ENCODE measurements at regions not wholly inside any gene's neighbourhood (a gene's known extent, or its start where the extent isn't known, plus 50 kb on each side); places are given as distances from the start of the nearest gene placed in this dataset.

- Histone ChIP-seq H3K36me3 (ENCODE audit: insufficient read depth, low read length) (no peaks in the 10 kb centered on the region), H3K9ac (ENCODE audit: insufficient read length) (no peak overlapping the region), H3K4me3 (no peak overlapping the region), H3K27ac (no peak overlapping the region), H3K9me3 (ENCODE audit: low read depth, low read length) (no peaks in the 10 kb centered on the region)
- TF ChIP-seq EZH2 (IDR thresholded peaks at IDR 0.05) = no peak
- no peak for TF ChIP-seq POLR2AphosphoS5 (IDR thresholded peaks at IDR 0.05; ENCODE audit: borderline replicate concordance, low read depth, low read length)
- no peak for TF ChIP-seq FOXP2 (optimal IDR thresholded peaks at IDR 0.05; ENCODE audit: control extremely low read depth, extremely low read length, insufficient read depth)
- no peak for DNase-seq (ENCODE audit: low read depth, low spot score)
Observed at GRCh38 chr18:10315522-10315921, 138.9 kb upstream of the APCDD1 start.

GRCh38 chr18:10316778-10317177 is 137.7 kb upstream of the APCDD1 start:
- no peak overlapping the region for H3K4me3 ChIP-seq
- H3K27ac ChIP-seq = no peak overlapping the region
- no peak for TF ChIP-seq EZH2 (IDR thresholded peaks at IDR 0.05)
- H3K36me3 ChIP-seq (ENCODE audit: insufficient read depth, low read length) = no peaks in the 10 kb centered on the region
- H3K9ac ChIP-seq (ENCODE audit: insufficient read length) = no peak overlapping the region
- no peaks in the 10 kb centered on the region for H3K9me3 ChIP-seq (ENCODE audit: low read depth, low read length)
- DNase-seq (ENCODE audit: low read depth, low spot score) = no peak

GRCh38 chr18:10317864-10318690 is 136.4 kb upstream of the APCDD1 start:
- TF ChIP-seq FOXP2 (optimal IDR thresholded peaks at IDR 0.05; ENCODE audit: control extremely low read depth, extremely low read length, insufficient read depth) = no peak
- no peak for TF ChIP-seq POLR2AphosphoS5 (IDR thresholded peaks at IDR 0.05; ENCODE audit: borderline replicate concordance, low read depth, low read length)
- TF ChIP-seq EZH2 (IDR thresholded peaks at IDR 0.05) = no peak
- Histone ChIP-seq H3K9me3 (ENCODE audit: low read depth, low read length) (no peaks in the 10 kb centered on the region), H3K36me3 (ENCODE audit: insufficient read depth, low read length) (no peaks in the 10 kb centered on the region), H3K27ac (no peak overlapping the region), H3K9ac (ENCODE audit: insufficient read length) (no peak overlapping the region), H3K4me3 (no peak overlapping the region)
- DNase-seq (ENCODE audit: low read depth, low spot score) = no peak

- no peak for DNase-seq (ENCODE audit: low read depth, low spot score)
- Histone ChIP-seq H3K4me3 (no peak overlapping the region), H3K36me3 (ENCODE audit: insufficient read depth, low read length) (no peaks in the 10 kb centered on the region), H3K9me3 (ENCODE audit: low read depth, low read length) (no peaks in the 10 kb centered on the region), H3K27ac (no peak overlapping the region), H3K9ac (ENCODE audit: insufficient read length) (no peak overlapping the region)
- no peak for TF ChIP-seq POLR2AphosphoS5 (IDR thresholded peaks at IDR 0.05; ENCODE audit: borderline replicate concordance, low read depth, low read length)
- TF ChIP-seq FOXP2 (optimal IDR thresholded peaks at IDR 0.05; ENCODE audit: control extremely low read depth, extremely low read length, insufficient read depth) = no peak
- TF ChIP-seq EZH2 (IDR thresholded peaks at IDR 0.05) = no peak
Observed at GRCh38 chr18:10318691-10318970, 135.8 kb upstream of the APCDD1 start.

- H3K9ac ChIP-seq (ENCODE audit: insufficient read length) = no peak overlapping the region
- no peaks in the 10 kb centered on the region for H3K9me3 ChIP-seq (ENCODE audit: low read depth, low read length)
- no peak for DNase-seq (ENCODE audit: low read depth, low spot score)
- no peak for TF ChIP-seq EZH2 (IDR thresholded peaks at IDR 0.05)
- no peak for TF ChIP-seq POLR2AphosphoS5 (IDR thresholded peaks at IDR 0.05; ENCODE audit: borderline replicate concordance, low read depth, low read length)
- no peak for TF ChIP-seq FOXP2 (optimal IDR thresholded peaks at IDR 0.05; ENCODE audit: control extremely low read depth, extremely low read length, insufficient read depth)
- H3K27ac ChIP-seq = no peak overlapping the region
- no peak overlapping the region for H3K4me3 ChIP-seq
- no peaks in the 10 kb centered on the region for H3K36me3 ChIP-seq (ENCODE audit: insufficient read depth, low read length)
Observed at GRCh38 chr18:10319026-10319425, 135.4 kb upstream of the APCDD1 start.

- H3K4me3 ChIP-seq = no peak overlapping the region
- no peak for DNase-seq (ENCODE audit: low read depth, low spot score)
- no peaks in the 10 kb centered on the region for H3K36me3 ChIP-seq (ENCODE audit: insufficient read depth, low read length)
- TF ChIP-seq FOXP2 (optimal IDR thresholded peaks at IDR 0.05; ENCODE audit: control extremely low read depth, extremely low read length, insufficient read depth) = no peak
- TF ChIP-seq EZH2 (IDR thresholded peaks at IDR 0.05) = no peak
- H3K27ac ChIP-seq = no peak overlapping the region
- H3K9ac ChIP-seq (ENCODE audit: insufficient read length) = no peak overlapping the region
- H3K9me3 ChIP-seq (ENCODE audit: low read depth, low read length) = no peaks in the 10 kb centered on the region
Observed at GRCh38 chr18:10319914-10320600, 134.4 kb upstream of the APCDD1 start.

- TF ChIP-seq EZH2 (IDR thresholded peaks at IDR 0.05) (no peak), POLR2AphosphoS5 (IDR thresholded peaks at IDR 0.05; ENCODE audit: borderline replicate concordance, low read depth, low read length) (no peak), FOXP2 (optimal IDR thresholded peaks at IDR 0.05; ENCODE audit: control extremely low read depth, extremely low read length, insufficient read depth) (no peak)
- H3K27ac ChIP-seq = no peak overlapping the region
- H3K9ac ChIP-seq (ENCODE audit: insufficient read length) = no peak overlapping the region
Observed at GRCh38 chr18:10320791-10321190, 133.6 kb upstream of the APCDD1 start.

GRCh38 chr18:10321576-10321975 is 132.9 kb upstream of the APCDD1 start:
- TF ChIP-seq POLR2AphosphoS5 (IDR thresholded peaks at IDR 0.05; ENCODE audit: borderline replicate concordance, low read depth, low read length) = no peak
- no peak for TF ChIP-seq EZH2 (IDR thresholded peaks at IDR 0.05)
- no peak for TF ChIP-seq FOXP2 (optimal IDR thresholded peaks at IDR 0.05; ENCODE audit: control extremely low read depth, extremely low read length, insufficient read depth)
- DNase-seq (ENCODE audit: low read depth, low spot score) = no peak
- no peaks in the 10 kb centered on the region for H3K9me3 ChIP-seq (ENCODE audit: low read depth, low read length)
- no peaks in the 10 kb centered on the region for H3K36me3 ChIP-seq (ENCODE audit: insufficient read depth, low read length)
- no peak overlapping the region for H3K27ac ChIP-seq
- no peak overlapping the region for H3K4me3 ChIP-seq
- no peak overlapping the region for H3K9ac ChIP-seq (ENCODE audit: insufficient read length)

More at GRCh38 chr18:10320791-10321190, 133.6 kb upstream of the APCDD1 start:
- H3K9me3 ChIP-seq (ENCODE audit: low read depth, low read length) = no peaks in the 10 kb centered on the region
- DNase-seq (ENCODE audit: low read depth, low spot score) = no peak
- no peaks in the 10 kb centered on the region for H3K36me3 ChIP-seq (ENCODE audit: insufficient read depth, low read length)
- no peak overlapping the region for H3K4me3 ChIP-seq

GRCh38 chr18:10322004-10322403 is 132.4 kb upstream of the APCDD1 start:
- TF ChIP-seq POLR2AphosphoS5 (IDR thresholded peaks at IDR 0.05; ENCODE audit: borderline replicate concordance, low read depth, low read length) (no peak), EZH2 (IDR thresholded peaks at IDR 0.05) (no peak), FOXP2 (optimal IDR thresholded peaks at IDR 0.05; ENCODE audit: control extremely low read depth, extremely low read length, insufficient read depth) (no peak)
- no peak overlapping the region for H3K4me3 ChIP-seq
- no peak overlapping the region for H3K27ac ChIP-seq
- DNase-seq (ENCODE audit: low read depth, low spot score) = no peak
- no peak overlapping the region for H3K9ac ChIP-seq (ENCODE audit: insufficient read length)
- H3K36me3 ChIP-seq (ENCODE audit: insufficient read depth, low read length) = no peaks in the 10 kb centered on the region
- no peaks in the 10 kb centered on the region for H3K9me3 ChIP-seq (ENCODE audit: low read depth, low read length)
